Fibroblast of lung (primary cell): ENCODE measurements at regions not wholly inside any gene's neighbourhood (a gene's known extent, or its start where the extent isn't known, plus 50 kb on each side); places are given as distances from the start of the nearest gene placed in this dataset.

Source experiments
- CTCF ChIP-seq, 2 donors: IDR thresholded peaks in 1 of 2; conservative IDR thresholded peaks in 1 of 2; 1 replicate in 1 of 2; 2 replicates in 1 of 2; pipeline ENCODE4 v1.5.1; 2011 to 2012; ENCODE audit warnings: low read length in 2 of 2, control low read depth in 1 of 2, inconsistent platforms in 1 of 2, low read depth in 1 of 2, mild to moderate bottlenecking in 1 of 2
- EZH2 ChIP-seq: IDR thresholded peaks from 2 replicates; pipeline ENCODE4 v1.5.1; 2012; ENCODE audit warnings: low read length, control low read depth, mild to moderate bottlenecking; ENCODE audit errors: missing control alignments

GRCh38 chr21:24260751-24261150, 1346.5 kb downstream of the MRPL39 start:
- no peak for TF ChIP-seq CTCF (conservative IDR thresholded peaks at IDR 0.05 in 1 of 2, IDR thresholded peaks at IDR 0.05 in 1 of 2; ENCODE audit: low read depth in 1 of 2, low read length in 2 of 2)
- no peak for TF ChIP-seq EZH2
